CD4-positive, alpha-beta T cell treated with Interleukin-2 at 100 ng/mL for 4 hours (primary cell): ENCODE measurements at regions not wholly inside any gene's neighbourhood (a gene's known extent, or its start where the extent isn't known, plus 50 kb on each side); places are given as distances from the start of the nearest gene placed in this dataset.

Source experiments
- DNase-seq: peaks from one replicate; pipeline ENCODE4 v3.0.0-alpha.2; 2020; ENCODE audit warnings: low spot score

DNA sequence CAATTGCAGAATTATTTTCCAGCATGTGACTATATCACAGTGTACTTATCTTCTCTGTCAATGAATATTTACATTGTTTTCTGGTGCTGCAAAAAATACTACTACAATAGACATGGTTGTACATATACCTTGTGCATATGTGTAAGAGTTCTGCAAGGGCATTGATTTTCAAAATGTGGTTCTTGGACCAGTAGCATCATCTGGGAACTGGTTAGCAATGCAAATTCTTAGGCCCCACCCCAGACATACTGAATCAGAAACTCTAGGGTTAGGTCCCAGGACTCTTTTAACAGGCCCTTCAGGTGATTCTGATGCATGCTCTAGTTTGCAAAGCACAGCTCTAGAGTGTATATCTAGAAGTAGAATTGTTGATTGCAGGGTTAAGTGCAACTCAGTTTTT is 292.3 kb downstream of the ZNF621 start:
- DNase-seq = no peak

DNA sequence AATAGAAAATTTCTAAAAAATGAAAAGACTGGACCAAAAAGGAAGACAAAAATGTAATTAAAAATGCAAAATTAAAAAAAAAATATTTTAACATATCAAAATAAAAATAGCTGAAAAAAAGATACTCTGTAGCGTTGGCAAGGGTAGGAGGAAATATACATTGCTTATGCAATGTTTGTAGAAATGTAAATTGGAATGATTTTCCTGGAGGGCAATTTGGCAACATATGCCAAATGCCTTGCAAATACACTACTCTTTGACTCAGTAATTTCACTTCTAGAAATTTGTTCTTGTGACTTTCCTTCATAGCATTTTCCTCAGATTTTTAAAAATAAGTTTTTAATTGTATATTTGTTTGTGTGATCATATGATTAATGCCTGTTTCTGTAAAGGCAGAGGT is 296.6 kb downstream of the ZNF621 start:
- DNase-seq = no peak

DNA sequence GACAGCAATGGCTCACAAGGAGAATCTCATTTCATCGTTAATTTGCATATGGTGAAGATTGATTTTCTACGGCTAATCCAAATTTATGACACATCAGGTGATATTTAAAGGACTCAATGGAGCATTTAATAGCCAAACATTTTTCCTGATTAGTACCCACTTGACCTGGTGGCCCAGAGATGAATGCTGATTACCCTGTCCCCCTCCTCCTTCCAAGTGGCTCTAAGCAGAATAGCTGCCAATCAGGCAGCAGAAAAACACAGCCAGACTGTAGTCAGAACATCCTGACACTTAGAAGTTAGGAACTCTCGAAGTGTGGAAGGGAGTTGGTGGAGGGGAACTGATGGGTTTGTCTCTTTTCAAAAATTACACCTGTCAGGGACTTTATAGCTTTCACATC is 302.5 kb downstream of the ZNF621 start:
- DNase-seq = no peak

DNA sequence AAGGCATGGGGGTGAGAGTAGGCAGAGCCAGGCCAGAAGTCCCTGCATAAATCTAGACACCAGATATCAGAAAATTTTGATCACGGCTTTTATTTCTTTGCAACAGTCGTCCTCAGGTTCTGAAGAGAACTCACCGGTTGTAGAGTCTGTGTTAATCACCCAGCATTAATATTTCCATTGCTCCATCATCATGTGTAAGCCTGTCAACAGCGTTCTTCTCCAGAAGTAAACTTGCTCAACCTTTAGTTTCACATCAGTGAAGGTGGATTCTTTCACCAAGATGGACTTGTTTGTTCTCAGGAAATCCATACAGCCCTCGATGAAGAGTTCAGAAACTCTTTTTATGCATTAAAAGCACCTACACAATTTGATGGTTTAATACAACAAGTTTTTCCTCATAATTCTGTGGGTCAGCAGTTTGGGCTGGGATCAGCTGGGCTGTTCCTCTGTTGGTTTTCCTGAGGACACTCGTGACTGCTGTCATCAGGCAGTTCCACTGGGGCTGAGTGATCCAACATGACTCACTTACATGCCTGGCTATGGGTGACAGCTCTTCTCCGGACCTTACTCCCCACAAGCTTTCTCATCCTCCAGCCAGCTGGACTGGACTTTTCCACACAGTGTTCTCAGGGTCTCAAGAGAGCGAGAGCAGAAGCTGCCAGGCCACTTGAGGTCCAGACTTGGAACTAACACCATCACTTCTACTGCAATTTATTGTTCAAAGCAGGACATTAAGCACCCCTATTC is 303.4 kb downstream of the ZNF621 start:
- DNase-seq = no peak

DNA sequence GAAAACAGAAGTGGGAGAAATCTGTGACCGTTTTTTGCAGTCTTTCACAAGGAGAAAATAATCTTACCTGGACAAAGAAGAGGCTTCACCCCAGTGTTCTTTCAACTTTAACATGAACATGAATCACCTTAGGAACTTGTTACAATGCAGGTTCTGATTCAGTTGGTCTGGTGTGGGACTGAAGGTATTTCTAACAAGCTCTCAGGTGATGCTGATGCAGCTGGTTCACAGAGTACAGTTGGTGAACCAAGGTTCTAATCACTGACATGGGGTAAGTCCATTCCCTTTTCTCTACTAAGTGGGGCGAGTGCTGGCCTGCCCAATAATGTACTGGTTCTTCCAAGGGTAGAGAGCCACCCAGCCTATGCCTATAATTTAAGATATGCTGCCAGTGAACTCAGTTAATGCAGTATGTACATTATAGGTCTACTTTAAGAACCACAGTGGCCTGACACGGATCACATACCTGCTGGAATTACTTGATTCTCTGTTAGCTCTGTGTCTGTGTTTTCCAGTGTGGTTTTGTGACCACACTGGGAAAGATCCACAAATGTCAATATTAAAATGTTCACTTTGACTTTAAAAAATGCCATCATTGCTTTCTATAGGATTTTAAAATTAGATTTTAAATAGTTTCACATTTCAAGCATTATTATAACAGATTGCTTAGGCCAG is 304.1 kb downstream of the ZNF621 start:
- no peak for DNase-seq

DNA sequence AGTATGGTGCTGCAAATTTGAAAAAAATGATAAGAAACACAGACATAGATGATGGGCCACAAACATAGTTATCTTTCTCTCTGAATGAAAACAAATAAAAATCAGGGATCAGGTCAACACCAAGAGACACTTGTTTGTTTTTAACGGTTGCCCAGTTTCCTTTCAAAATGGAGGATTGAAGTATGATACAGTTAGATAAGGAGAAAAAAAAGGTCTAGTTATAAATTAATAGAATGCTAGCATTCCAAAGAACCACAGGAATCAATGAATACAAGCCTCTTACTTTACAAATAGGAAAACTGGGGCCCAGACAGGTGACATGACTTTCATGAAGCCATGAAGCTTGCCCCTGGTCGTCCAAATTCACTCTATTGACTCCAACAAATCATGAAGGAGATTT is 305.1 kb downstream of the ZNF621 start:
- DNase-seq = no peak

DNA sequence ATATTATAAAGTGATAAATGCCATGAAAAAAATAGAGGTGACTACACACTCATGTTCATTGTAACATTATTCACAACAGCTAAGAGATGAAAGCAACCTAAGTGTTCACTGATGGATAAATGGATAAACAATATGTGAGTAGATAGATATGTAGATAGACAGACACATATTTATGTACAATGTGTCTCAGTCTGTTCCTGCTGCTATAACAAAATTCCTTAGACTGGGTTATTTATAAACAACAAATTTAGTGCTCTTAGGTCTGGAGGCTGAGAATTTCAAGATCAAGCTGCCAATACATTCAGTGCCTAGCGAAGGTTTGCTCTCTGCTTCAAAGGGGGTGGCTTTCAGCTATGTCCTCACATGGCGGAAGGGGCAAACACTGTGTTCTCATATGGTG is 312.5 kb downstream of the ZNF621 start:
- DNase-seq = no peak

DNA sequence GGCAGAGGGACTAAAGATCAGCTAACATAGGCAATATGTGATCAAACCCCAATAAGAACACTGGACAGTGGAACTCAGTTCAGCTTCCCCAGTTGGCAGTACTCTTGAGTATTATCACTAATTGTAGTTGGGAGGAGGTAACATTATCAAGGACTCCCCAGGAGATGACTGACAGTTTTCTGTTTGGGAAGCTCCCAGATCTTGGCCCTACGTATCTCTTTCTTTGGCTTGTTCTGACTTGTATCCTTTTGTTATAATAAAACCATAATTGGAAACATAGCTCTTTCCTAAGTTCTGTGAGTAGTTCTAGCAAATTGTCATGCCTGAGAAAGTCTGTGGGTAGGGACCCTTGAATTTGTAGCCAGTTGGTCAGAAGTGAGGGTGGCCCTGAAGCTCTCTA is 316.4 kb downstream of the ZNF621 start:
- no peak for DNase-seq

DNA sequence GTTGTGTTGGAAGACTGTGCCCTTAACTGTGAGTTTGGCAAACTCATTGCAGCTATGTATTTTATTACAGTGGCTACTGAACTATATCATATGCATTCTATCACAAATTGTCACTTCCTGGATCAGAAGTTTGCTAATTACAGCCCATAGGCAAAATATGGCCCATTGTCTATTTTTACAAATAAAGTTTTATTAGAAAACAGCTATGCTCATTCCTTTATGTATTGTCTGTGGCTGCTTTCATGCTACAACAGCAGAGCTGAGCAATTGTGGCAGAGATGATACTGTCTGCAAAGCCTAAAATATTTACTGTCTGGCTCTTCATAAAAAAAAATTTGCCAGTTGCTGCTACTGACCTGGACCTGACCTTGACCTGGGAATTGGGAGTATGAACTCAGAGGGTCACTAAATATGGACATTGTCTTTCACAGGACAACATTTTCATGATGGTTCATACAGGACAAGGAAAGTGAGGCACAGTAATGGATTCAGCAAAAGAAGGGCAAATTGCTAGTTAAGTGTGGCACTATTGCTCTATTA is 316.9 kb downstream of the ZNF621 start:
- no peak for DNase-seq

DNA sequence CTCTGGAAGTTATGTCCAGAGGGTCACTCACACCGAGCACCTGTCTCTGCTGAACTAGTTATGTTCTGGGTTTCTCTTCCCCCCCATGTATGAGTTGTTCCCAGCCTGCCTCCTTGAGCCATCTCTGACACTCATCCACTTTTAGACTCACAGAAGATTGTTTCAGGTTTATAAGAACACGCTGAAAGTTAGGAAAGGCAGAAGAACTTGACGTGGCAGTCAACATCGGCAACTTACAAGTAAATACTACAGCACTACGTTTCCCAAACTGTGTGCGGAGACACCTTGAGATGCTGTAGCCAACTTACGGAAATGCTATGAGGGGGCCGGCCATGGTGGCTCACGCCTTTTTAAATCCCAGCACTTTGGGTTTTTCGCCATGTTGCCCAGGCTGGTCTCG is 318.0 kb downstream of the ZNF621 start:
- no peak for DNase-seq

DNA sequence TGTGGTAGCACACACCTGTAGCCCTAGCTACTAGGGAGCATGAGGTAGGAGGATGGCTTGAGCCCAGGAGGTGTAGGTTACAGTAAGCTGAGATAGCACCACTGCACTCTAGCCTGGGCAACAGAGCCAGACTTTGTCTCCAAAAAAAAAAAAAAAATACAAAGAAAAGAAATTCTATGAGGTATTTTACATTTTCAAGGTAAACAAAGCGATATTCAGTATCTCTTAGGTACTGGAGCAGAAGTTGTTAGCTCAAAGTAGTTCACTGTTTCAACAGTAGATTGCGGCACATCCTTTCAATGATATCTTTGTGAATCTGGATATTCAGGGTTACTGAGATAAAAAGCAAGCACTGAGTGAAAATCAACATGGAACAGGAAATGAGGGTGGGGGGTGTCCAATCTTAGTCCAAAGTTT is 318.5 kb downstream of the ZNF621 start:
- DNase-seq = no peak

DNA sequence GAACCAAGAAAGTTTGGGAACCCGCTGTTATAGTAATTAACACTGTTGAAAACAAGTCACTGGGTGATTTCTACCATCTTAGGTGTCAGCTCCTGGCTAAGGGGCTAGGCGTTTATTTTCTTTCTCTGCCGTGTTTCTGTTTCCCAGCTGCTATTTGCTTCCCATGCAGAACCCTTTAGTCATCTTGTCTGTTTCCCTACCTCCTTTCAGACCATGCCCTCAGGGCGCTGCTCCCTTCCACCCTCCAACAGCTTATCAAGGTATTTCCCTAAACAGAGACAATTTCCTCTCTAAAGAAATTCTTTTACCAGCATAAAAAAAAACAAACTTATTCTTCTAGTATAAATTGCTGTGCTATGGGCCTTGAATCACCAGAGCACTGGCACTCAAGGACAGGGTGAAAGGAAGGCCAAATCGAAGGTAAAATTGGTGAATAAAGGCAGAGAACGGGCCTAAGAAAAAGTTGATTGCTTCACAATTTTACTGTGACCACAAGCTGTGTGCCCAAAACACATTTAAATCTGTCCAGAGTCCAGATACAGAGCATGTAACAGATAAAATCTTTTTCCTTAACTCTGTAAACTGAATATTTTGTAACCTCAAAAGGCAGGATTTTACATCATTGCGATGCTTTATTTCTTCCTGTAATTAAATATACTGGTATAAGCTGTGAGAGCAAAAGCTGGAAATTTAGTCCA is 319.2 kb downstream of the ZNF621 start:
- no peak for DNase-seq

DNA sequence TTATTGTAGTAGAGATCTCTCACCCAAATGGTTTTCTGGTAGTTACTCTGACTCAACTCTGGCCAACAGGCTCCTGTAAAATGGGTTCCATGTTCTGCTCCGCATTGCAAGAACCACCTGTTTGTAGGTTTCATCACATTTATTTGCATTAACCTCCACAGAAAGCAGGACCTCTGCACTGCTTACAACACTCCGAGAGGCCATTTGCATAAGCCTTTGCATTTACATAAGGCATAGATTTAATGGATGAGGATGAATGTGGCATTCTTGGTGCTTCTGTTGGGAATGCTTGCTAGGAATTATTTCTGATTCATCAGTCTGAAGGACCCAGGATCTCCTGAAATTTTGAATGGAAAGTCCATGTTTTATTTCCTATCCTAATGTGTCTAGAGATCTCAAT is 320.1 kb downstream of the ZNF621 start:
- DNase-seq = no peak

DNA sequence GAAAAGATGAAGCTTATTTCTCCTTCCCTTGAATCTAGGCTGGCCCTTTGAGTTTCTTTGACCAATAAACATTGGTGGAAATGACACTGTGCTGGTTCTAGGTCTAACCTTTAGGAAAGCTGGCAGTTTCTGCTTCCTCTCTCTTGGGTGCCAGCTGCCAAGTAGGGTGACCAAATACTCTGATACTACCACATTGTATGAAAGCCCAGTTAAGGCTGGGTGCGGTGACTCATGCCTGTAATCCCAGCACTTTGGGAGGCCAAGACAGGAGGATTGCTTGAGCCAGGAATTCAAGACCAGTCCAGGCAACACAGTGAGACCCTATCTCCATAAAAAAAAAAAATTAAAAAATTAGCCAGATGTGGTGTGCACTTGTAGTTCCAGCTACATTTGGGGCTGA is 320.7 kb downstream of the ZNF621 start:
- no peak for DNase-seq

DNA sequence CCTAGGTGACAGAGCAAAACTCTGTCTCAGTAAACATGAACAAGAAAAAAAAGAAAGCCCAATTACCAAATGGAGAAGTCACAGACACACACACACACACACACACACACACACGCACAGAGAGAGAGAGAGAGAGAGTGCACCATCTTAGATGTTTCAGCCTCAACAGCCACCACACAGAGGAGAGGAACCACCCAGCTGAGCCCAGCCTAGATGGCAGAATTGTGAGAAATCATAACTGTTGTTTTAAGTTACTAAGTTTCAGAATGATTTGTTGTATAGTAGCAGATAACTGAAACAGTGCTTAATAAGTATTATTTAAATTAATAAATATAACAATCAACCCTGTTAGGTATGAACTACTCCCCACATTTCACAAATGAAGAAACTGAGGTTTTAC is 321.2 kb downstream of the ZNF621 start:
- DNase-seq = no peak

DNA sequence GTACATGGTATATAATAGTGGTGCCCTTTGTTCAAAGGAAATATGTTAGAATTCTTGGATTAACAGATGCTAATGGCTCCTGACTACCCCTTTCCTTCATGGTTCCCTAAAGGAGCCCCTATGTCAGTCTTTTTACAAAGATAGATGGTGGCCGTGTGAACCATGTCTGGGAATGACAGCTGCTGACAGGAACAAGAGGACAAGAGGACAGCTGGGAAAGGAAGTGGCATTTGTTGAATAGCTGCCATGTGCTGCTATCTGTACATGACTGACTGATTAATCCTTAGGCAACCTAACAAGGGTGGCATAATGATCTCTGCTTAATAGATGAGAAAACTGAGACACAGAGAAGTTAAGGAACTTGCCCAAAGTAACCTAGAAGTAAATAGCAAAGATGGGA is 321.7 kb downstream of the ZNF621 start:
- no peak for DNase-seq

DNA sequence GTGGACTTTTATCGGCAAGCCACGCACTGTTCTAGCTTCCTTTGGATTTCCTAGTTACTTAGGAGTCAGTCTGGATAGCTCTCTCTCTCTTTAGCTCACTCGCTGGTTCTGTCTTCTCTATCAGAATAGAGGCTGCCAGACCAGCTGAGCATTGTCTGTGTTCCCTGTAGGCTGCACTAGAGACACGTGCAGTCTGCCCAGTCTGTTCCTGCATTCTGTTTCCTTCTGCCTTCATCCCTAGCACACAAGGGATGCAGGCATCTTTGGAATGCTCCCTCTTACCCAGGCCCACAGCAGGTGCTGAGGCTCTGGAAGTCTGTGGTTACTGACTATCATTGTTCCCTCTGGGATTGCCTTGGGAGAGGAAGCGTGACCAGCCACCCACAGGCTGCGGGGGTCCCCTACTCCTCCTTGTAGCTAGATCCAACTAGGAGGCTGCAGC is 322.8 kb downstream of the ZNF621 start:
- no peak for DNase-seq

DNA sequence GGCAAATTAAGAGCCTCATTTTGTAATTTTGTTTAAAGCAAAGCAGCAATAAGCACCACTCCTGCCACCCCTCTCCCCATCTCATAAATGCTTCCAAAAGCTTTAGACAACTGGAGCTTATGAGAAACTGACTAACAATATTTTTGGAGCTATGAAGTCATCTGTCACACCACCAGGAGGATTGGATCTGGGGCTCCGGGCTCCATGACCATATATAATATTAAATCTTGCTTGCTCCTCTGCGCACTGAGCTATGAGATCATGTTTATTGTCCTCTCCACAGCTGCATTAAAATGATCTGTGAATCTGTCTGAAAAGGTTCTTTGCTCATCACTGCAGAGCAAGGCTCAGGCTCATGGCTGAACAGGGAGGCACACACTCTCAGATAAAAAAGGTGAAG is 323.7 kb downstream of the ZNF621 start:
- no peak for DNase-seq

DNA sequence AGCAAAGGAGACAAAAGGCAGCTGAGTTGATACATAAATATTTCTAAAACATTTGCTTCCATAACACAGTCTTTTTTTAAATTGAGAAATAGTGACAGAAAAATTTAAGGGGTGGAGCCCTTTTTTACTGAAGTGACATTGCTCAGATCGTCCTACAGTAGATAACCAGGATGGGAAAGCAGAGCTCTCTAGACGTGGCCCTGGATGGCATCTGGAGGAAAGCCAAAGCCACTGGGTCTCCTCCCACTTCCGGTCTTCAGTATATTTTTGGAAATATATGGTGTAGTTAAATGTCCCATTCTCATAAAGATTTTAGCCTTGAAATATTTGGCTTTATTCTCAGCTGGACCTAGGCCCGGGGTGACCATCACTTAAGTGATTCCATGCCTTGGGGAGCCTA is 326.1 kb downstream of the ZNF621 start:
- DNase-seq = no peak

DNA sequence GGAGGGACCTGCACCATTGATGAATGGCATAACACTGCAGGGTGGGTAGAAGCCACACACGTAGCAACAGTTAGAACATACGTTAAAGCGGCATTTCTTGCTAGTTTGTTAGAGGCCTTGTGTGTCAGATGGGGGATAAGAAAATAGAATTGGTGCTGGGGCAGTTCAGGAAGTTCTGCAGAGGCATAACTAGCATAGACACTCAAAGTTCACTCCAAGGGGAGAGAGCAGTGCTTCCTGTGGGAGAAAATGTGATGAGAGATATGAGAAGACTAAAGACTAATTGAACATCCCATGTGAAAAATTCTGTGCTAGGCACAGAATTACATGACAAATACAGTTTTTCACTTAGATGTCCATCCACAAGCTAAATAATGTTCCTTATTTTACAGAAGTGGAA is 327.1 kb downstream of the ZNF621 start:
- DNase-seq = no peak

DNA sequence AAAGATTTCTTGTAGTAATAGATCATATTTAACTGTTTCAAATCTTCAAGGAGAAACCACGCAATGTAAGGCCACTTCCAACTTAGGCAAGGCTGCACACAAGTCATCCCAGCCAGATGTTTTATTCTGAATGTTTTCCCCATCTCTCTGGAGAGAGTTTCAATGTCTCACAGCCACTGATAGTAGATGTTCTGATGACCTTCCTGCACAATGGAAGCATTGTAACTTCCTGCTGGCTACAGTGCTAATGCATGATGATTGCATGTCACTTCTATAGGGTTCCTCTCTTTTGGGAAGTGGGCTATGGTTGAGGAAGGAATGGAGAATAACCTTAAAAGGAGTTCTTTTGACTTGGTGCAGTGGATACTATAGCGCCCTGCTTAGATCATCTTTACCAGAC is 328.0 kb downstream of the ZNF621 start:
- no peak for DNase-seq

DNA sequence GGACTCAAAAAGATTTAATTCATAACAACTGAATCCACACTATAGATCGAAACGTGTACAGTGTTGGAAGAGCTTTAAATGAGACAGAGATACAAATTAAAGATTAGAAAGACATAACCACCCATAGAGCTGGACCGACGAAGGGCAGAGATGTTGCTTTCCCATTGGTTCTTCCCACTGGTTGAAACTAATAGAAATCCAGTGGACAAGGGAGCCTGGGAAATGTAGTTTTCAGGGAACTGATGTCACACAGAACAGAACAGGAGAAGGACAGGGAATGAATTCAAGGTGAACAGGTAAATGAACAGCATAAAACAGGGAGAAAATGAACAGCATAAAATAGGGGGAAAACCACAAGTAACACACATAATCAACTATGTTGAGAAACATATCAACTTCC is 328.7 kb downstream of the ZNF621 start:
- DNase-seq = no peak

DNA sequence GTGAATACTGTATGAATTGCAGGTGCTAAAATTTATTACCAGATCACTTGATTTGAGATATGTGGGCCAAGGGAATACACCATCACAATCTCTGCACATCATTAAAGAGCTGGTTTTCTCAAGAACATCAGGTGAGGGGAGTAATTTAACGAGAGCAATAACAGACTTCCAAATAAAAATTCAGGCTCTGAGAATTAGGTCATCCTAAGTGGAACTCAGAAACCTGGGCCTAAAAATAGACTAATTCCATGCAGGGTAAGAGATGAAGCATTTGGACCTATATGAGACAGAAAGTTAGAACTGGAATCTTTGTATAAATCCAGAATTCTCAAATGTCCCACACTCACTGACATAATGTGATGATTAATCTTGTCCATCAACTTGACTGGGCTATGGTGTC is 331.1 kb downstream of the ZNF621 start:
- no peak for DNase-seq
